Neural cell (in vitro differentiated cells): ENCODE measurements at regions not wholly inside any gene's neighbourhood (a gene's known extent, or its start where the extent isn't known, plus 50 kb on each side); places are given as distances from the start of the nearest gene placed in this dataset.

Experiments
- EP300 ChIP-seq: fragments of 450-650 bp; conservative IDR thresholded peaks from 2 replicates; pipeline ENCODE4 v1.6.1; 2014; ENCODE audit warnings: antibody characterized with exemption, mild to moderate bottlenecking, moderate library complexity; ENCODE audit not compliant: poor library complexity, severe bottlenecking
- EZH2 ChIP-seq: fragments of 200-600, 300-800 bp; shearing (Covaris generic), sonication (generic); IDR thresholded peaks from 2 replicates; pipeline ENCODE4 v1.6.1; 2014; ENCODE audit warnings: antibody characterized with exemption, low read length, borderline replicate concordance, mild to moderate bottlenecking; ENCODE audit not compliant: insufficient read depth, poor library complexity, severe bottlenecking
- POLR2AphosphoS5 ChIP-seq: IDR thresholded peaks from 2 replicates; pipeline ENCODE4 v1.6.1; 2012
- SMC3 ChIP-seq: fragments of 450-650 bp; conservative IDR thresholded peaks from 2 replicates; pipeline ENCODE4 v1.6.1; 2014; ENCODE audit warnings: antibody characterized with exemption, mild to moderate bottlenecking, moderate library complexity; ENCODE audit not compliant: poor library complexity
- TF ChIP-seq, protein P1 (sequence below): fragments of 450-650 bp; IDR thresholded peaks from 2 replicates; pipeline ENCODE4 v1.5.1; 2014; ENCODE audit warnings: antibody characterized with exemption, mild to moderate bottlenecking, moderate library complexity; ENCODE audit not compliant: poor library complexity, severe bottlenecking

DNA sequence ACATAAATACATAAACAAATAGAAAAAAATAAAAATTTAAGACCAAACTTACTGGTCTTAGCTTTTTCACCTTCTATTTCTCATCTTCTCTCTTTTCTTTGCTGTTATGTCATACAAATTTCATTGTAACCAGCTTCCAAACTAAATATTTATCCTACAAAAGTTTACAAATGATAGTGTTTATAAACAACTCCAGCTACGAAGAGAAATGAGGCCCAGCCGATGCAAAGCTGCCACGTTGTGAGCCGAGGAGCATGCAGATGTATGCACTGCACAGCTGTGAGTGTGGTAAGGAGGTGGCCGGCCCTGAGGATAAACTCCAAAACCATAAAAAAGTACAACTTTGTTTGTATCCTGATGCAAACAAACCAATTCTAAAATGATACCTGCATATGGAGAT, 642.4 kb upstream of the SGCG start:
- TF ChIP-seq EP300 (no peak), POLR2AphosphoS5 (no peak), EZH2 (no peak), SMC3 (no peak)
- TF ChIP-seq, protein P1, sequence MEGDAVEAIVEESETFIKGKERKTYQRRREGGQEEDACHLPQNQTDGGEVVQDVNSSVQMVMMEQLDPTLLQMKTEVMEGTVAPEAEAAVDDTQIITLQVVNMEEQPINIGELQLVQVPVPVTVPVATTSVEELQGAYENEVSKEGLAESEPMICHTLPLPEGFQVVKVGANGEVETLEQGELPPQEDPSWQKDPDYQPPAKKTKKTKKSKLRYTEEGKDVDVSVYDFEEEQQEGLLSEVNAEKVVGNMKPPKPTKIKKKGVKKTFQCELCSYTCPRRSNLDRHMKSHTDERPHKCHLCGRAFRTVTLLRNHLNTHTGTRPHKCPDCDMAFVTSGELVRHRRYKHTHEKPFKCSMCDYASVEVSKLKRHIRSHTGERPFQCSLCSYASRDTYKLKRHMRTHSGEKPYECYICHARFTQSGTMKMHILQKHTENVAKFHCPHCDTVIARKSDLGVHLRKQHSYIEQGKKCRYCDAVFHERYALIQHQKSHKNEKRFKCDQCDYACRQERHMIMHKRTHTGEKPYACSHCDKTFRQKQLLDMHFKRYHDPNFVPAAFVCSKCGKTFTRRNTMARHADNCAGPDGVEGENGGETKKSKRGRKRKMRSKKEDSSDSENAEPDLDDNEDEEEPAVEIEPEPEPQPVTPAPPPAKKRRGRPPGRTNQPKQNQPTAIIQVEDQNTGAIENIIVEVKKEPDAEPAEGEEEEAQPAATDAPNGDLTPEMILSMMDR: no peak
